H1 (cell line): ENCODE measurements at regions not wholly inside any gene's neighbourhood (a gene's known extent, or its start where the extent isn't known, plus 50 kb on each side); places are given as distances from the start of the nearest gene placed in this dataset.

ENCODE experiments used
- CTCF ChIA-PET: fragments of 300-600 bp; sonication (Branson Sonifier 250); formaldehyde crosslinking; loops from one replicate; lab custom pipeline; 2021; ENCODE audit not compliant: partially characterized antibody; lab: Charles Lee
- POLR2A ChIA-PET: fragments of 300-600 bp; sonication (Branson Sonifier 250); formaldehyde crosslinking; loops from one replicate; lab custom pipeline; 2021; ENCODE audit warnings: inconsistent platforms; ENCODE audit not compliant: partially characterized antibody; lab: Charles Lee
- DNase-seq, 2 experiments: peaks; one replicate each; pipeline versions ENCODE4 v3.0.0 to v3.0.0-alpha.2; 2010 to 2022; ENCODE audit warnings: low spot score in 2 of 2, low read depth in 1 of 2, mixed read lengths in 1 of 2
- FAIRE-seq: peaks from 2 replicates; lab custom pipeline; 2011; peaks lifted over from hg19 to GRCh38; lab: Jason Lieb, UNC
- H2AFZ ChIP-seq: 2 replicates; pipeline ENCODE4 v1.8.1; 2012; ENCODE audit warnings: low read length, inconsistent platforms
- H2AK5ac ChIP-seq: 2 replicates; pipeline ENCODE4 v1.6.1; 2013; ENCODE audit warnings: low read depth, low read length
- H2BK120ac ChIP-seq: replicated peaks from 2 replicates; pipeline ENCODE3; 2013; ENCODE audit warnings: low read depth, low read length, inconsistent platforms
- H2BK12ac ChIP-seq: 2 replicates; pipeline ENCODE4 v1.6.1; 2013; ENCODE audit warnings: low read depth, low read length
- H2BK15ac ChIP-seq: 2 replicates; pipeline ENCODE4 v1.6.1; 2013; ENCODE audit warnings: low read length
- H2BK20ac ChIP-seq: 2 replicates; pipeline ENCODE4 v1.6.1; 2013; ENCODE audit warnings: low read length
- H2BK5ac ChIP-seq: 2 replicates; pipeline ENCODE4 v1.6.1; 2013; ENCODE audit warnings: low read depth, low read length
- H3K14ac ChIP-seq: 2 replicates; pipeline ENCODE4 v1.6.1; 2013; ENCODE audit warnings: inconsistent platforms; ENCODE audit not compliant: insufficient read length
- H3K18ac ChIP-seq: 2 replicates; pipeline ENCODE4 v1.6.1; 2013; ENCODE audit warnings: low read length; ENCODE audit errors: extremely low read depth
- H3K23ac ChIP-seq: 2 replicates; pipeline ENCODE4 v1.6.1; 2013; ENCODE audit warnings: inconsistent platforms; ENCODE audit not compliant: insufficient read length
- H3K23me2 ChIP-seq: 2 replicates; pipeline ENCODE4 v1.6.1; 2013; ENCODE audit warnings: low read depth, low read length
- H3K27ac ChIP-seq: 2 replicates; pipeline ENCODE4 v1.6.1; 2011; ENCODE audit warnings: low read depth, low read length, inconsistent platforms
- H3K27me3 ChIP-seq, 4 experiments: replicated peaks in 1 of 4; 1 replicate in 1 of 4; 2 replicates in 3 of 4; pipeline versions ENCODE4 v1.6.1 to v1.8.1; 2011 to 2013; ENCODE audit warnings: low read length in 3 of 4, mild to moderate bottlenecking in 3 of 4, inconsistent platforms in 2 of 4, mixed read lengths in 2 of 4, moderate library complexity in 1 of 4; ENCODE audit not compliant: control insufficient read depth in 3 of 4, insufficient read depth in 3 of 4; ENCODE audit errors: extremely low read depth in 1 of 4
- H3K36me3 ChIP-seq, 4 experiments: 2 replicates each; pipeline versions ENCODE4 v1.6.1 to v1.8.1; 2011 to 2013; ENCODE audit warnings: mild to moderate bottlenecking in 4 of 4, low read length in 3 of 4, moderate library complexity in 2 of 4, control low read depth in 1 of 4, inconsistent platforms in 1 of 4; ENCODE audit not compliant: insufficient read depth in 4 of 4, control insufficient read depth in 2 of 4
- H3K4ac ChIP-seq: replicated peaks from 2 replicates; pipeline ENCODE3; 2013; ENCODE audit warnings: low read length, low read depth, mixed read lengths, inconsistent platforms; ENCODE audit not compliant: insufficient read length
- H3K4me1 ChIP-seq, 4 experiments: replicated peaks in 1 of 4; 1 replicate in 1 of 4; 2 replicates in 3 of 4; pipeline versions ENCODE4 v1.6.1 to v1.8.1; 2011 to 2013; ENCODE audit warnings: low read length in 3 of 4, inconsistent platforms in 2 of 4, mixed read lengths in 1 of 4; ENCODE audit not compliant: insufficient read depth in 4 of 4, control insufficient read depth in 3 of 4
- H3K4me2 ChIP-seq, 2 experiments: 2 replicates each; pipeline versions ENCODE4 v1.6.1 to v1.8.1; 2011 to 2013; ENCODE audit warnings: low read depth in 2 of 2, low read length in 2 of 2, control low read depth in 1 of 2, inconsistent platforms in 1 of 2, mild to moderate bottlenecking in 1 of 2; ENCODE audit not compliant: insufficient read depth in 1 of 2
- H3K4me3 ChIP-seq, 4 experiments: fragments of 200-600, 300-600 bp in 1 of 4; sonication (generic), shearing (Covaris generic), sonication (Bioruptor Twin) in 1 of 4; 2 replicates each; pipeline versions ENCODE4 v1.5.1 to v1.8.1; 2011 to 2016; ENCODE audit warnings: low read length in 4 of 4, low read depth in 3 of 4, control low read depth in 2 of 4, inconsistent platforms in 2 of 4, mild to moderate bottlenecking in 2 of 4, mixed read lengths in 1 of 4, moderate library complexity in 1 of 4; ENCODE audit not compliant: insufficient read depth in 2 of 4; ENCODE audit errors: extremely low read depth in 1 of 4
- H3K56ac ChIP-seq: replicated peaks from 2 replicates; pipeline ENCODE3; 2013; ENCODE audit warnings: low read depth, mild to moderate bottlenecking, mixed read lengths, low read length, inconsistent platforms; ENCODE audit not compliant: insufficient read length
- H3K79me1 ChIP-seq: 2 replicates; pipeline ENCODE4 v1.6.1; 2013; ENCODE audit warnings: low read depth, low read length, control low read depth
- H3K79me2 ChIP-seq, 2 experiments: 2 replicates each; pipeline versions ENCODE4 v1.6.1 to v1.8.1; 2012 to 2013; ENCODE audit warnings: low read length in 2 of 2, mild to moderate bottlenecking in 2 of 2, inconsistent platforms in 1 of 2; ENCODE audit not compliant: insufficient read depth in 2 of 2, control insufficient read depth in 1 of 2
- H3K9ac ChIP-seq, 4 experiments: replicated peaks in 1 of 4; 1 replicate in 1 of 4; 2 replicates in 3 of 4; pipeline versions ENCODE4 v1.6.1 to v1.8.1; 2011 to 2013; ENCODE audit warnings: low read depth in 3 of 4, low read length in 3 of 4, control low read depth in 2 of 4, mild to moderate bottlenecking in 2 of 4, moderate library complexity in 2 of 4, inconsistent platforms in 1 of 4; ENCODE audit errors: extremely low read depth in 1 of 4
- H3K9me3 ChIP-seq, 2 experiments: 2 replicates each; pipeline versions ENCODE4 v1.6.1 to v1.8.1; 2012 to 2013; ENCODE audit warnings: mild to moderate bottlenecking in 2 of 2, moderate library complexity in 2 of 2, control low read depth in 1 of 2, inconsistent platforms in 1 of 2, low read depth in 1 of 2, low read length in 1 of 2, mixed read lengths in 1 of 2; ENCODE audit not compliant: insufficient read depth in 2 of 2
- H4K20me1 ChIP-seq, 2 experiments: replicated peaks in 1 of 2; 2 replicates each; pipeline versions ENCODE3 to v1.8.1; 2011 to 2013; ENCODE audit warnings: inconsistent platforms in 2 of 2, low read length in 2 of 2, mild to moderate bottlenecking in 1 of 2; ENCODE audit not compliant: insufficient read depth in 2 of 2, control insufficient read depth in 1 of 2
- H4K5ac ChIP-seq: 2 replicates; pipeline ENCODE4 v1.6.1; 2013; ENCODE audit warnings: low read length, low read depth, mixed read lengths, inconsistent platforms; ENCODE audit not compliant: insufficient read length
- H4K8ac ChIP-seq: 2 replicates; pipeline ENCODE4 v1.8.0; 2013; ENCODE audit warnings: mild to moderate bottlenecking, moderate library complexity, low read length, inconsistent platforms; ENCODE audit not compliant: insufficient read depth; ENCODE audit errors: extremely low read depth
- H4K91ac ChIP-seq: replicated peaks from 2 replicates; pipeline ENCODE3; 2013; ENCODE audit warnings: low read length, mixed read lengths, inconsistent platforms; ENCODE audit not compliant: insufficient read length
- BACH1 ChIP-seq: IDR thresholded peaks from 2 replicates; pipeline ENCODE4 v1.6.1; 2012; ENCODE audit warnings: low read length, improper control_type of control experiment
- CBX5 ChIP-seq: fragments of 300-800, 300-1000 bp; sonication (generic); IDR thresholded peaks from 2 replicates; pipeline ENCODE4 v1.7.1; 2016; ENCODE audit warnings: antibody characterized with exemption, low read length, low read depth
- CHD1 ChIP-seq: IDR thresholded peaks from 2 replicates; pipeline ENCODE4 v1.6.1; 2012; ENCODE audit warnings: low read depth, low read length, improper control_type of control experiment
- CHD2 ChIP-seq: IDR thresholded peaks from 2 replicates; pipeline ENCODE4 v1.6.1; 2012; ENCODE audit warnings: low read length, improper control_type of control experiment
- FOSL1 ChIP-seq: IDR thresholded peaks from 2 replicates; pipeline ENCODE4 v1.6.1; 2011; ENCODE audit warnings: mild to moderate bottlenecking, low read depth, low read length, moderate library complexity; ENCODE audit not compliant: insufficient read depth
- KDM1A ChIP-seq: fragments of 200-600, 300-600 bp; sonication (generic); IDR thresholded peaks from 2 replicates; pipeline ENCODE4 v1.7.1; 2016; ENCODE audit warnings: mild to moderate bottlenecking, low read length, borderline replicate concordance
- KDM5A ChIP-seq: fragments of 200-600 bp; IDR thresholded peaks from 2 replicates; pipeline ENCODE4 v1.7.1; 2012; ENCODE audit warnings: mild to moderate bottlenecking, low read length, inconsistent platforms, mixed read lengths
- RFX5 ChIP-seq: IDR thresholded peaks from 2 replicates; pipeline ENCODE4 v1.6.1; 2011; ENCODE audit warnings: low read depth, low read length, improper control_type of control experiment, borderline replicate concordance
- RXRA ChIP-seq: IDR thresholded peaks from 2 replicates; pipeline ENCODE4 v1.6.1; 2011; ENCODE audit warnings: low read depth, mild to moderate bottlenecking, low read length, moderate library complexity; ENCODE audit not compliant: insufficient read depth
- SIN3A ChIP-seq, 2 experiments: IDR thresholded peaks in 1 of 2; conservative IDR thresholded peaks in 1 of 2; 2 replicates each; pipeline ENCODE4 v1.6.1; 2011 to 2012; ENCODE audit warnings: low read length in 2 of 2, improper control_type of control experiment in 1 of 2, low read depth in 1 of 2, mild to moderate bottlenecking in 1 of 2
- SIRT6 ChIP-seq: IDR thresholded peaks from one replicate; pipeline ENCODE4 v1.7.1; 2012; ENCODE audit warnings: low read length, inconsistent platforms
- SP1 ChIP-seq: IDR thresholded peaks from 2 replicates; pipeline ENCODE4 v1.6.1; 2011; ENCODE audit warnings: low read depth, low read length
- SP2 ChIP-seq: IDR thresholded peaks from 2 replicates; pipeline ENCODE4 v1.6.1; 2012; ENCODE audit warnings: mild to moderate bottlenecking, low read length, inconsistent platforms
- SUZ12 ChIP-seq: fragments of 200-600 bp; sonication (generic); IDR thresholded peaks from 2 replicates; pipeline ENCODE4 v1.6.1; 2012; ENCODE audit warnings: mild to moderate bottlenecking, inconsistent platforms, low read length, moderate library complexity, mixed read lengths
- TAF7 ChIP-seq: optimal IDR thresholded peaks from 2 replicates; pipeline ENCODE3; 2011; ENCODE audit warnings: low read depth, mild to moderate bottlenecking, inconsistent platforms, low read length, moderate library complexity, borderline replicate concordance
- WGBS, 2 experiments: shearing (Covaris generic) in 1 of 2; methylation state at CpG; one replicate each; pipeline versions ENCODE4 v1.1.6 to v1.1.7; 2013 to 2015; ENCODE audit warnings: low lambda C conversion rate in 2 of 2, mixed read lengths in 2 of 2, inconsistent platforms in 1 of 2, low coverage in 1 of 2, missing lambda C conversion rate in 1 of 2; ENCODE audit not compliant: insufficient replicate concordance in 2 of 2, insufficient coverage in 1 of 2, insufficient read length in 1 of 2; ENCODE audit errors: extremely low coverage in 1 of 2, missing lambda C conversion rate in 1 of 2; 5-methylcytosine and 5-hydroxymethylcytosine counted together
- TF ChIP-seq, protein P1 (sequence below): IDR thresholded peaks from 2 replicates; pipeline ENCODE4 v1.6.1; 2012; ENCODE audit warnings: inconsistent platforms

DNA sequence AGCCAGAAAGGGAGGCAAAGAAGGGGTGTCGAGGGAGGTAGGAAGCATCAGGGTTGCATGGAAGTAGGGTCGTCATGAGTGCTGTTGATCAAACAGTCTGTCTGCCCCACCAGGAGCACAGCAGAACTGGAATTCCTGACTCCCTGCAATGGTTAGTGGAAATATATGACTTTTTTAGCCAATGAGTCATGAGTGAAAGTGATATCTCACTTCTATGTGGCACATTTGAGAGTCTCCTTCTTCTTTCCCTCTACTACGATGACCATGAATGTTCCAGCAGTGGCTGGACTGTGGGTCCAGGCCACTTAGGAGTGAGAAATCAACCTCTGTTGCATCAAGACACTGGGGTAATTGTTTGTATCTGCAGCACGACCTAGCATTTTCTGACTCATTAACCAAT, 199.5 kb downstream of the TTC32 start:
- Histone ChIP-seq H4K5ac (no peak overlapping the region), H3K4me2 (no peak overlapping the region), H3K27ac (no peak overlapping the region), H2BK15ac (no peak overlapping the region), H4K8ac (no peak overlapping the region), H3K36me3 (no peaks in the 10 kb centered on the region), H3K18ac (no peak overlapping the region), H4K20me1 (no peaks in the 10 kb centered on the region), H2BK12ac (no peak overlapping the region), H3K79me2 (no peaks in the 10 kb centered on the region), H3K9ac (no peak overlapping the region), H2AK5ac (no peak overlapping the region), H3K4me1 (no peaks in the 10 kb centered on the region), H3K9me3 (peaks cover 0 to 4% of the 10 kb centered on the region in 2 experiments; a peak in 1 of 4 replicates), H3K56ac (no peak overlapping the region), H4K91ac (no peak overlapping the region), H3K79me1 (no peaks in the 10 kb centered on the region), H3K27me3 (no peaks in the 10 kb centered on the region), H2BK5ac (no peak overlapping the region), H2BK120ac (no peak overlapping the region), H2BK20ac (no peak overlapping the region), H3K4ac (no peak overlapping the region), H2AFZ (no peak overlapping the region), H3K14ac (no peak overlapping the region), H3K23ac (no peak overlapping the region), H3K23me2 (no peaks in the 10 kb centered on the region), H3K4me3 (no peak overlapping the region)
- CTCF ChIA-PET: interaction anchor here (1.0 to 2.8 kb wide), 2 partner anchors 25 to 46 kb away, joined by 3 to 23 read pairs; no protein-coding TSS in a partner anchor
- POLR2A ChIA-PET: no interaction called here
- no peak for TF ChIP-seq RFX5
- TF ChIP-seq CHD1: no peak
- no peak for TF ChIP-seq CBX5
- TF ChIP-seq SIN3A (conservative IDR thresholded peaks at IDR 0.05 in 1 of 2, IDR thresholded peaks at IDR 0.05 in 1 of 2; ENCODE audit: low read depth in 1 of 2, low read length in 2 of 2): no peak
- no peak for TF ChIP-seq SP2
- no peak for TF ChIP-seq SIRT6
- TF ChIP-seq CHD2: no peak
- no peak for TF ChIP-seq KDM5A
- TF ChIP-seq, protein P1, sequence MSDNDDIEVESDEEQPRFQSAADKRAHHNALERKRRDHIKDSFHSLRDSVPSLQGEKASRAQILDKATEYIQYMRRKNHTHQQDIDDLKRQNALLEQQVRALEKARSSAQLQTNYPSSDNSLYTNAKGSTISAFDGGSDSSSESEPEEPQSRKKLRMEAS: no peak
- no peak for TF ChIP-seq BACH1
- no peak for TF ChIP-seq KDM1A
- no peak for TF ChIP-seq SUZ12
- TF ChIP-seq FOSL1: no peak
- no peak for TF ChIP-seq RXRA
- no peak for TF ChIP-seq SP1
- TF ChIP-seq TAF7: no peak
- 79% methylated on average over 4 of the region's 4 CpGs; no CpG with 5 or more reads in 1 of the 2 experiments for WGBS, 2 experiments
- DNase-seq (no peak), FAIRE-seq (no peak)
